ENCODE measurements at regions not wholly inside any gene's neighbourhood (a gene's known extent, or its start where the extent isn't known, plus 50 kb on each side); places are given as distances from the start of the nearest gene placed in this dataset.

GRCh38 chr20:52801628-52802006 lies 170.5 kb upstream of the TSHZ2 start:
- TF ChIP-seq CTCF (IDR thresholded peaks at IDR 0.05) (no peak), POLR2A (IDR thresholded peaks at IDR 0.05) (no peak)
